OCI-LY7 (cell line): ENCODE measurements at regions not wholly inside any gene's neighbourhood (a gene's known extent, or its start where the extent isn't known, plus 50 kb on each side); places are given as distances from the start of the nearest gene placed in this dataset.

Experiments used
- EZH2phosphoT487 ChIP-seq: fragments of 200-600 bp; sonication (generic); IDR thresholded peaks from 2 replicates; pipeline ENCODE4 v1.6.1; 2018; ENCODE audit warnings: low read depth, borderline replicate concordance, mild to moderate bottlenecking, mixed run types, antibody characterized with exemption, low read length, moderate library complexity, mixed read lengths
- TF ChIP-seq, protein P1 (sequence below): fragments of 200-600 bp; sonication (generic); conservative IDR thresholded peaks from 2 replicates; pipeline ENCODE4 v1.5.1; 2014; ENCODE audit warnings: mild to moderate bottlenecking, antibody characterized with exemption, low read length, moderate library complexity, mixed read lengths

DNA sequence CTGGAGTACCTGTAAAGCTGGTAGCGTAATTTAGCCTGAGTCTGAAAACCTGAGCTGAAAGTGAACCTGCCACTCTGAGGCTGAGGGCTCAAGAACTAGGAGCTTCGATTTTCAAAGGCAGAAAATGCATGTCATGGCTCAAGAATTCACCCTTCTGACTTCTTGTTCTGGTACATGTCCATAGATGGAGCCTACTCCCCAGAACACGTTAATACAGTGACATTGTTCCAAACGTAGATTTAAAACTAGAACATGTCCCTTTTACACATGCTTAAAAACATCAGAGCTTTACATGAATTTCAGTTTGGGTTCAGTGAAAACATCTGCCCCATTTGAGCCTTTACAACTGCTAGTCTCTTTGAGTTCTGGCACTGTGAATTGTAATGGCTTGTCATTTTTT lies 115.5 kb upstream of the WDR1 start:
- TF ChIP-seq, protein P1, sequence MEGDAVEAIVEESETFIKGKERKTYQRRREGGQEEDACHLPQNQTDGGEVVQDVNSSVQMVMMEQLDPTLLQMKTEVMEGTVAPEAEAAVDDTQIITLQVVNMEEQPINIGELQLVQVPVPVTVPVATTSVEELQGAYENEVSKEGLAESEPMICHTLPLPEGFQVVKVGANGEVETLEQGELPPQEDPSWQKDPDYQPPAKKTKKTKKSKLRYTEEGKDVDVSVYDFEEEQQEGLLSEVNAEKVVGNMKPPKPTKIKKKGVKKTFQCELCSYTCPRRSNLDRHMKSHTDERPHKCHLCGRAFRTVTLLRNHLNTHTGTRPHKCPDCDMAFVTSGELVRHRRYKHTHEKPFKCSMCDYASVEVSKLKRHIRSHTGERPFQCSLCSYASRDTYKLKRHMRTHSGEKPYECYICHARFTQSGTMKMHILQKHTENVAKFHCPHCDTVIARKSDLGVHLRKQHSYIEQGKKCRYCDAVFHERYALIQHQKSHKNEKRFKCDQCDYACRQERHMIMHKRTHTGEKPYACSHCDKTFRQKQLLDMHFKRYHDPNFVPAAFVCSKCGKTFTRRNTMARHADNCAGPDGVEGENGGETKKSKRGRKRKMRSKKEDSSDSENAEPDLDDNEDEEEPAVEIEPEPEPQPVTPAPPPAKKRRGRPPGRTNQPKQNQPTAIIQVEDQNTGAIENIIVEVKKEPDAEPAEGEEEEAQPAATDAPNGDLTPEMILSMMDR, result no peak
- no peak for TF ChIP-seq EZH2phosphoT487
